ENCODE measurements at regions not wholly inside any gene's neighbourhood (a gene's known extent, or its start where the extent isn't known, plus 50 kb on each side); places are given as distances from the start of the nearest gene placed in this dataset.

DNA sequence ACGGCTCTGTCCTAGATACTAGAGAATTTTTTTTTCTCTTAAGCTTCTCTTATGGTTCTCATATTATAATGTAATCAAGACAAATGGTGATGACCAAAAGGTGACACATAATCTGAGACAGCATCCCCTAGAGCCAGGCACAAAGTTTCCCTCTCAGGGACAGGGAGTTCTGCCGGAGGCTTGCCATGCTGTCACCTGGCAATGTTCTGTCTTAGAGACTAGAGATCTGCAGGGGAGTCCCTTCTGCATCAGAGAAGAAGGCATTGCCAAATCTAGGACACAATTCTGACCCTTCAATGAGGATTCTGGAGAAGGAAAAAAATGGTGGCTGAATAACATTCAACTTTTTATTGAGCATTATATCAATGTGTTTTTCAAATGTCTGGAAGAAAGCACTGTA is 261.2 kb upstream of the TRPC7 start:
- Histone ChIP-seq H3K9me3 (ENCODE audit: control insufficient read depth, insufficient read depth, low read length) (no peaks in the 10 kb centered on the region), H3K36me3 (ENCODE audit: control insufficient read depth, low read length) (no peaks in the 10 kb centered on the region), H3F3A (ENCODE audit: control insufficient read depth, insufficient read depth) (no peaks in the 10 kb centered on the region), H3K4me1 (ENCODE audit: control insufficient read depth, low read length) (peaks cover 4% of the 10 kb centered on the region), H3K4me2 (ENCODE audit: low read length) (no peak overlapping the region), H3K27ac (ENCODE audit: low read depth, low read length) (no peak overlapping the region), H3K4me3 (ENCODE audit: low read length) (no peak overlapping the region), H3K27me3 (ENCODE audit: control insufficient read depth, low read length) (0 out of 2 replicates have a peak, but pooled peaks cover 5% of the 10 kb centered on the region), H3K79me2 (ENCODE audit: control insufficient read depth, low read length) (no peaks in the 10 kb centered on the region), H3K9me2 (replicated peaks; ENCODE audit: control insufficient read depth, low read length) (no peaks in the 10 kb centered on the region), H4K20me1 (ENCODE audit: control insufficient read depth, insufficient read depth, low read depth, low read length) (no peaks in the 10 kb centered on the region)
- TF ChIP-seq EZH2phosphoT487 (IDR thresholded peaks at IDR 0.05; ENCODE audit: borderline replicate concordance, low read length): no peak
- TF ChIP-seq, protein P1, sequence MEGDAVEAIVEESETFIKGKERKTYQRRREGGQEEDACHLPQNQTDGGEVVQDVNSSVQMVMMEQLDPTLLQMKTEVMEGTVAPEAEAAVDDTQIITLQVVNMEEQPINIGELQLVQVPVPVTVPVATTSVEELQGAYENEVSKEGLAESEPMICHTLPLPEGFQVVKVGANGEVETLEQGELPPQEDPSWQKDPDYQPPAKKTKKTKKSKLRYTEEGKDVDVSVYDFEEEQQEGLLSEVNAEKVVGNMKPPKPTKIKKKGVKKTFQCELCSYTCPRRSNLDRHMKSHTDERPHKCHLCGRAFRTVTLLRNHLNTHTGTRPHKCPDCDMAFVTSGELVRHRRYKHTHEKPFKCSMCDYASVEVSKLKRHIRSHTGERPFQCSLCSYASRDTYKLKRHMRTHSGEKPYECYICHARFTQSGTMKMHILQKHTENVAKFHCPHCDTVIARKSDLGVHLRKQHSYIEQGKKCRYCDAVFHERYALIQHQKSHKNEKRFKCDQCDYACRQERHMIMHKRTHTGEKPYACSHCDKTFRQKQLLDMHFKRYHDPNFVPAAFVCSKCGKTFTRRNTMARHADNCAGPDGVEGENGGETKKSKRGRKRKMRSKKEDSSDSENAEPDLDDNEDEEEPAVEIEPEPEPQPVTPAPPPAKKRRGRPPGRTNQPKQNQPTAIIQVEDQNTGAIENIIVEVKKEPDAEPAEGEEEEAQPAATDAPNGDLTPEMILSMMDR (IDR thresholded peaks at IDR 0.05; ENCODE audit: low read depth, low read length, poor library complexity, severe bottlenecking): no peak

DNA sequence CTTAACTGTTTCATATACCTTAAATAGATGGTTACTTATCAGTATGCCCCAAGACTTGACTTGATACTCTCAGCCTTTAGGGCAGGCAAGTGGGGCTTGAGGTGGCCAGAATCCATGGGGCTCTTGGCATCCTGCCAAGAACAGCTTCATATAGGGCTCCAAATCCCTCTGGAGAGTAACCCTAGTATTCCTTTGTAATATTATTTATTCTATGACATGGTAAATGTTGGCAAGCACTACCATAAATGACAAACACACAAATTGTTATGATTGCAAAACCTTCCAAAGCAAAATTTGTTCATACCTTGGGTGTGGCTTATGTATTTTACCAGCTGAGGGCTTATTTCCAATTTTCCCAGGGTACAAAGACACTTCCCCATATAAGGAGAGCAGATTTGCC is 257.4 kb upstream of the TRPC7 start:
- Histone ChIP-seq H3K9me2 (replicated peaks; ENCODE audit: control insufficient read depth, low read length) (no peaks in the 10 kb centered on the region), H3K36me3 (ENCODE audit: control insufficient read depth, low read length) (no peaks in the 10 kb centered on the region), H3F3A (ENCODE audit: control insufficient read depth, insufficient read depth) (no peaks in the 10 kb centered on the region), H3K9me3 (ENCODE audit: control insufficient read depth, insufficient read depth, low read length) (no peaks in the 10 kb centered on the region), H3K4me1 (ENCODE audit: control insufficient read depth, low read length) (peaks cover 31% of the 10 kb centered on the region), H3K4me3 (ENCODE audit: low read length) (no peak overlapping the region), H3K27me3 (ENCODE audit: control insufficient read depth, low read length) (0 out of 2 replicates have a peak, but pooled peaks cover 5% of the 10 kb centered on the region), H3K4me2 (ENCODE audit: low read length) (no peak overlapping the region), H3K79me2 (ENCODE audit: control insufficient read depth, low read length) (no peaks in the 10 kb centered on the region), H3K27ac (ENCODE audit: low read depth, low read length) (no peak overlapping the region), H4K20me1 (ENCODE audit: control insufficient read depth, insufficient read depth, low read depth, low read length) (no peaks in the 10 kb centered on the region)
- no peak for TF ChIP-seq EZH2phosphoT487 (IDR thresholded peaks at IDR 0.05; ENCODE audit: borderline replicate concordance, low read length)
- TF ChIP-seq, protein P1 (IDR thresholded peaks at IDR 0.05; ENCODE audit: low read depth, low read length, poor library complexity, severe bottlenecking): no peak

DNA sequence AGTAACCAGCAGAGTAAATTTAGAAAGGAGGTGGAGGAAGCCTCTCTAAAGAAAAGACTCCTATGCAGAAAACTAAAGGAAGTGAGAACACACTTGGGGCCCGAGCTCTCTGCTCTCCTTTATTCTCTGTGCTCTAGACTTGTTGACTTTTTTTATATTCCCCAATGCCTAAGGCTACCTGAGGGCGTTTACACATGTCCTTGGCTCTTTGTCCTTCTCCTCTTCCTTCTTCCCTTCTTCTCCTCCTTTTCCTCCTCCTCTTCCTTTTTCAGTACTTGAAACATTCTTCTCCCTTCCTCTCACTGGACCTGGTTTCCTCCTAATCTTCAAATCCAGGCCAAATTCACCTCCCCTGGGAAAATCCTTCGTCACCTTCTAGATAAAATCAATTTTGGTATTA is 256.4 kb upstream of the TRPC7 start:
- Histone ChIP-seq H3K36me3 (ENCODE audit: control insufficient read depth, low read length) (no peaks in the 10 kb centered on the region), H3K27ac (ENCODE audit: low read depth, low read length) (no peak overlapping the region), H3K4me1 (ENCODE audit: control insufficient read depth, low read length) (peaks cover 41% of the 10 kb centered on the region), H3K9me3 (ENCODE audit: control insufficient read depth, insufficient read depth, low read length) (no peaks in the 10 kb centered on the region), H4K20me1 (ENCODE audit: control insufficient read depth, insufficient read depth, low read depth, low read length) (no peaks in the 10 kb centered on the region), H3K4me3 (ENCODE audit: low read length) (no peak overlapping the region), H3K4me2 (ENCODE audit: low read length) (no peak overlapping the region), H3K9me2 (replicated peaks; ENCODE audit: control insufficient read depth, low read length) (no peaks in the 10 kb centered on the region), H3K27me3 (ENCODE audit: control insufficient read depth, low read length) (0 out of 2 replicates have a peak, but pooled peaks cover 5% of the 10 kb centered on the region), H3K79me2 (ENCODE audit: control insufficient read depth, low read length) (no peaks in the 10 kb centered on the region), H3F3A (ENCODE audit: control insufficient read depth, insufficient read depth) (no peaks in the 10 kb centered on the region)
- no peak for TF ChIP-seq EZH2phosphoT487 (IDR thresholded peaks at IDR 0.05; ENCODE audit: borderline replicate concordance, low read length)
- TF ChIP-seq, protein P1 (IDR thresholded peaks at IDR 0.05; ENCODE audit: low read depth, low read length, poor library complexity, severe bottlenecking): no peak

Measured in DOHH2 (cell line).